HEK293T (cell line): ENCODE measurements at regions not wholly inside any gene's neighbourhood (a gene's known extent, or its start where the extent isn't known, plus 50 kb on each side); places are given as distances from the start of the nearest gene placed in this dataset.

Experiments
- FOXA1 ChIP-seq: fragments of 450-650 bp; IDR thresholded peaks from 2 replicates; pipeline ENCODE4 v1.6.1; 2016; ENCODE audit warnings: mild to moderate bottlenecking
- FOXK2 ChIP-seq: fragments of 450-650 bp; IDR thresholded peaks from 2 replicates; pipeline ENCODE4 v1.6.1; 2016; ENCODE audit warnings: mild to moderate bottlenecking
- FOXM1 ChIP-seq: fragments of 450-650 bp; IDR thresholded peaks from 2 replicates; pipeline ENCODE4 v1.6.1; 2017; ENCODE audit warnings: mild to moderate bottlenecking, borderline replicate concordance
- HDGF ChIP-seq: fragments of 450-650 bp; IDR thresholded peaks from 2 replicates; pipeline ENCODE4 v1.6.1; 2017; ENCODE audit warnings: antibody characterized with exemption, borderline replicate concordance
- L3MBTL2 ChIP-seq: fragments of 450-650 bp; conservative IDR thresholded peaks from 2 replicates; pipeline ENCODE4 v1.6.1; 2016; ENCODE audit warnings: mild to moderate bottlenecking
- SP1 ChIP-seq: fragments of 450-650 bp; IDR thresholded peaks from 2 replicates; pipeline ENCODE4 v1.6.1; 2017
- SUZ12 ChIP-seq: fragments of 450-650 bp; IDR thresholded peaks from 2 replicates; pipeline ENCODE4 v1.6.1; 2016; ENCODE audit warnings: mild to moderate bottlenecking
- TARDBP ChIP-seq: fragments of 450-650 bp; IDR thresholded peaks from 2 replicates; pipeline ENCODE4 v1.6.1; 2016

DNA sequence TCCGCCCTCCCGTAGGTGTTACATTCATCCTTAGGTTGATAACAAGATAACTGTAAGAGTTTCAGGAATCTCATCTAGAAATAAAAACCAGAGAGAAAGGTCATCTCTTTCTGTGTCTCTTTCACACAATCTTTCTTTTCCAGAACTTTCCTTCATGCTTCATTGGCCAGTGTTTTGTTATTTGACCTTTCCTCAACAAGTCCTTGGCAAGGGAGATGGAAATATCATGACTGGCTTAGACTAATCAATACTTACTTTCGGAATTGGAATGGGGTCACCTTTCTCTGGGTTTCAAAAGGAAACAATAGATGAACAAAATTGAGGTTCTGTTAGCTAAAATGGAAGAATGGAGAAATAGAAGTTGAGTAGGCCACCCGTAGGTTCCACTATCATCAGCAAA is 72.9 kb upstream of the PPP2R5A start:
- no peak for TF ChIP-seq SP1
- no peak for TF ChIP-seq TARDBP
- TF ChIP-seq SUZ12 = no peak
- TF ChIP-seq FOXA1 = no peak
- no peak for TF ChIP-seq FOXM1
- no peak for TF ChIP-seq FOXK2
- TF ChIP-seq HDGF = no peak
- TF ChIP-seq L3MBTL2 = no peak
